Endothelial cell of umbilical vein (primary cell): ENCODE measurements at regions not wholly inside any gene's neighbourhood (a gene's known extent, or its start where the extent isn't known, plus 50 kb on each side); places are given as distances from the start of the nearest gene placed in this dataset.

Experiments
- BruUV-seq: library from RNA; stranded (reverse); fragments of 400-500 nt; replicated peaks from 2 replicates; lab custom pipeline; 2021; lab: Mats Ljungman, UMichigan
- CTCF ChIA-PET: fragments of 300-600, 350-600 bp; sonication (Branson Sonifier 250); formaldehyde crosslinking; loops from one replicate; lab custom pipeline; 2021; ENCODE audit warnings: antibody characterized with exemption, inconsistent platforms; lab: Charles Lee
- POLR2A ChIA-PET: fragments of 300-600, 350-600 bp; sonication (Branson Sonifier 250); formaldehyde crosslinking; loops from one replicate; lab custom pipeline; 2021; ENCODE audit warnings: antibody characterized with exemption, inconsistent platforms; lab: Charles Lee
- DNase-seq: peaks from one replicate; pipeline ENCODE4 v3.0.0-alpha.2; 2011; ENCODE audit warnings: low read depth, low spot score
- FAIRE-seq: peaks from 2 replicates; lab custom pipeline; 2011; peaks lifted over from hg19 to GRCh38; lab: Jason Lieb, UNC
- H2AFZ ChIP-seq: 2 replicates; pipeline ENCODE4 v1.6.0; 2012; ENCODE audit warnings: low read depth, low read length, control low read depth, inconsistent platforms
- H3K27ac ChIP-seq: 2 replicates; pipeline ENCODE4 v1.5.1; 2011; ENCODE audit warnings: low read depth, mild to moderate bottlenecking, control low read depth, low read length, moderate library complexity; ENCODE audit not compliant: insufficient read depth
- H3K27me3 ChIP-seq, 2 experiments: 2 replicates each; pipeline versions ENCODE4 v1.6.0 to v1.6.1; 2011; ENCODE audit warnings: low read length in 2 of 2, mixed read lengths in 1 of 2; ENCODE audit not compliant: control insufficient read depth in 2 of 2, insufficient read depth in 2 of 2
- H3K36me3 ChIP-seq, 2 experiments: 2 replicates in 1 of 2; 3 replicates in 1 of 2; pipeline ENCODE4 v1.5.1; 2011; ENCODE audit warnings: low read length in 2 of 2, mild to moderate bottlenecking in 1 of 2, moderate library complexity in 1 of 2; ENCODE audit not compliant: control insufficient read depth in 2 of 2, insufficient read depth in 2 of 2; ENCODE audit errors: extremely low read depth in 1 of 2
- H3K4me1 ChIP-seq: 3 replicates; pipeline ENCODE4 v1.5.1; 2011; ENCODE audit warnings: mild to moderate bottlenecking, low read length; ENCODE audit not compliant: control insufficient read depth, insufficient read depth; ENCODE audit errors: extremely low read depth
- H3K4me2 ChIP-seq: 2 replicates; pipeline ENCODE4 v1.6.1; 2011; ENCODE audit warnings: low read length, control low read depth, mixed read lengths; ENCODE audit not compliant: insufficient read depth
- H3K4me3 ChIP-seq, 3 experiments: fragments of 200-600 bp in 1 of 3; sonication (generic), shearing (Covaris generic) in 1 of 3; replicated peaks in 1 of 3; 2 replicates each; pipeline ENCODE4 v1.5.1; 2011 to 2016; ENCODE audit warnings: control low read depth in 3 of 3, low read length in 3 of 3, mild to moderate bottlenecking in 2 of 3, inconsistent platforms in 1 of 3, low read depth in 1 of 3, moderate library complexity in 1 of 3; ENCODE audit not compliant: insufficient read depth in 1 of 3
- H3K79me2 ChIP-seq: 2 replicates; pipeline ENCODE4 v1.6.0; 2012; ENCODE audit warnings: low read length, inconsistent platforms; ENCODE audit not compliant: control insufficient read depth, insufficient read depth
- H3K9ac ChIP-seq: replicated peaks from 2 replicates; pipeline ENCODE3; 2011; ENCODE audit warnings: low read length, control low read depth; ENCODE audit not compliant: insufficient read depth; ENCODE audit errors: extremely low read depth
- H3K9me1 ChIP-seq: replicated peaks from 3 replicates; pipeline ENCODE4 v1.6.0; 2011; ENCODE audit warnings: mild to moderate bottlenecking, low read length; ENCODE audit not compliant: control insufficient read depth, insufficient read depth; ENCODE audit errors: extremely low read depth
- H3K9me3 ChIP-seq: replicated peaks from 2 replicates; pipeline ENCODE4 v1.5.1; 2012; ENCODE audit warnings: low read length, inconsistent platforms; ENCODE audit not compliant: control insufficient read depth, insufficient read depth
- H4K20me1 ChIP-seq: replicated peaks from 2 replicates; pipeline ENCODE3; 2011; ENCODE audit warnings: mild to moderate bottlenecking, low read length; ENCODE audit not compliant: control insufficient read depth, insufficient read depth; ENCODE audit errors: extremely low read depth
- CTCF ChIP-seq, 2 donors: IDR thresholded peaks; 1 replicate in 1 of 2; 2 replicates in 1 of 2; pipeline ENCODE4 v1.5.1; 2011; ENCODE audit warnings: low read length in 2 of 2, mild to moderate bottlenecking in 2 of 2, moderate library complexity in 2 of 2, control low read depth in 1 of 2, inconsistent platforms in 1 of 2, low read depth in 1 of 2; ENCODE audit not compliant: insufficient read depth in 1 of 2; ENCODE audit errors: extremely low read depth in 1 of 2
- EZH2 ChIP-seq: IDR thresholded peaks from 2 replicates; pipeline ENCODE4 v1.6.1; 2012; ENCODE audit warnings: borderline replicate concordance, low read depth, mild to moderate bottlenecking, moderate library complexity, low read length, inconsistent platforms; ENCODE audit not compliant: severe bottlenecking
- FOS ChIP-seq: IDR thresholded peaks from 2 replicates; pipeline ENCODE4 v1.6.1; 2011; ENCODE audit warnings: mild to moderate bottlenecking, low read length, moderate library complexity, borderline replicate concordance; ENCODE audit not compliant: insufficient read depth
- GATA2 ChIP-seq: IDR thresholded peaks from 2 replicates; pipeline ENCODE4 v1.7.0; 2011; ENCODE audit warnings: low read depth, mild to moderate bottlenecking, moderate library complexity, mixed read lengths, low read length; ENCODE audit not compliant: insufficient read length, insufficient read depth
- JUN ChIP-seq: IDR thresholded peaks from 2 replicates; pipeline ENCODE4 v1.6.1; 2011; ENCODE audit warnings: borderline replicate concordance, low read depth; ENCODE audit not compliant: insufficient read length, insufficient read depth
- MAX ChIP-seq: IDR thresholded peaks from 2 replicates; pipeline ENCODE4 v1.6.1; 2011; ENCODE audit not compliant: insufficient read depth, insufficient read length
- dilution Hi-C: fragments of 300-500 bp; cut with MboI; formaldehyde crosslinking; loops from one replicate; pipeline ENCODE4 v1.15.0; 2019; ENCODE audit warnings: low sequenced_read_pairs; ENCODE audit not compliant: extremely low pct_ligation_motif_present
- intact Hi-C: fragments of 100-400 bp; cut with micrococcal nuclease; formaldehyde crosslinking; loops from one replicate; pipeline ENCODE4 v1.10.0; 2022

- TF ChIP-seq FOS (peak; percentile 85), GATA2 (no peak), MAX (no peak), JUN (peak; percentile 94), EZH2 (no peak)
- Histone ChIP-seq H3K27me3 (no peaks in the 10 kb centered on the region), H3K79me2 (no peaks in the 10 kb centered on the region), H3K27ac (peak overlapping the region; percentile 78), H3K36me3 (no peaks in the 10 kb centered on the region), H3K9me1 (no peaks in the 10 kb centered on the region), H3K4me3 (no peak overlapping the region), H4K20me1 (no peaks in the 10 kb centered on the region), H3K4me2 (peak overlapping the region; percentile 1), H3K9me3 (no peaks in the 10 kb centered on the region), H3K4me1 (peaks cover 37% of the 10 kb centered on the region), H3K9ac (peak overlapping the region; percentile 24), H2AFZ (peak overlapping the region; percentile 11)
- TSS peak; percentile 74 for BruUV-seq
- ChIA-PET CTCF (interaction anchor here (0.8 to 1.2 kb wide), 5 partner anchors 12 to 138 kb away, joined by 3 to 4 read pairs (median 4); no protein-coding TSS in a partner anchor), POLR2A (no interaction called here)
- dilution Hi-C loops (no loop called here), intact Hi-C loops (loop anchor here (1.0 to 5.0 kb wide), 4 partner anchors 13 to 375 kb away; no protein-coding TSS in a partner anchor)
- DNase-seq (peak; percentile 87), FAIRE-seq (peak; percentile 42)
These were observed 433.1 kb downstream of the CHSY3 start for GRCh38 chr5:130337179-130337888.

GRCh38 chr5:130335117-130335516 is 430.9 kb downstream of the CHSY3 start:
- H4K20me1 ChIP-seq, result no peaks in the 10 kb centered on the region
- BruUV-seq, result no TSS peak
- dilution Hi-C loops, result no loop called here
- ChIA-PET POLR2A (no interaction called here), CTCF (no interaction called here)
- TF ChIP-seq JUN (no peak), FOS (peak; percentile 4), CTCF (IDR thresholded peaks at IDR 0.05; ENCODE audit: extremely low read depth in 1 of 2, insufficient read depth in 1 of 2, low read depth in 1 of 2, low read length in 2 of 2) (no peak)
- peak overlapping the region; percentile 31 for H3K9ac ChIP-seq
- no peak overlapping the region for H2AFZ ChIP-seq
- no peak overlapping the region for H3K4me2 ChIP-seq
- no peaks in the 10 kb centered on the region for H3K79me2 ChIP-seq
- intact Hi-C loops, result loop anchor here (5.0 kb wide), 1 partner anchor 377 kb away; no protein-coding TSS in a partner anchor
- DNase-seq (peak; percentile 55), FAIRE-seq (no peak)
- H3K4me1 ChIP-seq, result peaks cover 37% of the 10 kb centered on the region
- H3K27me3 ChIP-seq, result no peaks in the 10 kb centered on the region
- no peaks in the 10 kb centered on the region for H3K36me3 ChIP-seq
- H3K27ac ChIP-seq, result peak overlapping the region; percentile 53
- H3K4me3 ChIP-seq, result no peak overlapping the region
- H3K9me1 ChIP-seq, result no peaks in the 10 kb centered on the region
- no peaks in the 10 kb centered on the region for H3K9me3 ChIP-seq
